Thyroid gland (tissue), 4 donors: ENCODE measurements at regions not wholly inside any gene's neighbourhood (a gene's known extent, or its start where the extent isn't known, plus 50 kb on each side); places are given as distances from the start of the nearest gene placed in this dataset.

Experiments
- CTCF ChIP-seq, 6 experiments: fragments of 200-600 bp in 3 of 6; fragments of 450-650 bp in 3 of 6; sonication (generic) in 3 of 6; IDR thresholded peaks; one replicate each; pipeline ENCODE4 v1.5.1; 2016 to 2019; ENCODE audit warnings: antibody characterized with exemption in 6 of 6, mild to moderate bottlenecking in 2 of 6, inconsistent platforms in 1 of 6, moderate library complexity in 1 of 6
- POLR2A ChIP-seq, 2 donors: fragments of 450-650 bp; IDR thresholded peaks; one replicate each; pipeline ENCODE4 v1.6.1; 2017; ENCODE audit warnings: antibody characterized with exemption in 2 of 2, mild to moderate bottlenecking in 2 of 2, moderate library complexity in 1 of 2

GRCh38 chr6:811831-812230 lies 118.9 kb upstream of the EXOC2 start:
- TF ChIP-seq CTCF (IDR thresholded peaks at IDR 0.05) (no peak), POLR2A (IDR thresholded peaks at IDR 0.05) (no peak)
